HG02938 (cell line): ENCODE measurements at regions not wholly inside any gene's neighbourhood (a gene's known extent, or its start where the extent isn't known, plus 50 kb on each side); places are given as distances from the start of the nearest gene placed in this dataset.

Experiments
- ATAC-seq: cut with Tn5 transposase; IDR thresholded peaks from one replicate; pipeline ENCODE4 v1.9.1; 2021; ENCODE audit warnings: mild to moderate bottlenecking, moderate library complexity; ENCODE audit not compliant: unreplicated experiment

DNA sequence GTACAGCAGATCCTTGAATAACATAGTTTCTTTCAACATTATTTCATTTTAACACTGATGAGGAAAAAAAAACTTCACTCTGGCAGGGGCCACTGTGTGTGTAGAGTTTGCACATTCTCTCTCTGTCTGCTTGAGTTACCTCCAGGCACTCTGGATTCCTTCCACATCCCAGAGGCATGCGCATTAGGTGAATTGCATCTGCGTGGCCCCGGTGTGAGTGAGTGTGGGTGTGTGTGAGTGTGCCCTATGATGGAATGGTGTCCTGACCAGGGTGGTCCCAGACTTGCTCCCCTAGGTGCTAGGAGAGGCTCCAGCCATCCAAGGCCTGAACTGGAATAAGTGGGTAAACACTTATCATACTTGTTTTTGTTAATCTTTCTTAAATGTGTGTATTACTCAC lies 90.6 kb upstream of the LRIG3 start:
- no peak for ATAC-seq

DNA sequence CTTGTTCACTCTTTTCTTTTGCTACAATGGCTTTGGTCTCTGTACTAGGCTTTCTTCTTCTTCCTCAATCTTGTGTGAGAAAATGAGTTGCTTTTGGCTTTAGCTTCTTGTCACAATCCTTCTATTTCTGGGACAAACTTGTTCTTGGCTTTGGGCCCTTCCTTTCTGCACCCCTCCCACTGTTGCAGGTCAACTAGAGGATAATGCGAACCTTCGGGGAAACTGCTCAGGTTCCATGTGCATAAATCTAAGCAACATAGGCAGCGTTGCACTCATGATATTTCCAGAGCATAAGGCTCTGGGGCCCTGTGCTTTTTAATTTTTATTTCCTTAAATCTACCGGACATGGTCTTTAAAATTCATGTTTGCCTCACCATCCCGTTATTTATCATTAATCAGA lies 89.8 kb upstream of the LRIG3 start:
- no peak for ATAC-seq

DNA sequence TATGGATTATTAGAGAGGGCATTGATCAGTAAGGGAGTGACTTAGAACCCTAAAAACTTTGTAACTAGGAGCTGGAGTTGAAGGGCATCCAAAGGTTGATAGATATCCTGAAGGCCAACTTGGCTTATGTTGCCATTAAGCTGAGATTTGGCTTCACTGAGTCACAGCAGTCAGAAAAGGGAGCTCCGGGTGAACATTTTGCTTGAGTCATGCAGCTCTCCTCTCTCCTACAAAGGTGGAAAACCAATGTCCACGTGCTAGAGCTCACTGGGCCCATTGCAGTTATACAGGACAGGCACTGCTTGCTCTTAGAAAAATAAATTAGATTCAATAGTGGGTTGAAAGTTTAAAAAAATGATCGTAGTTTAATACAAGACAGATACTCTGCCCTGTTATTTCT lies 87.3 kb upstream of the LRIG3 start:
- no peak for ATAC-seq

DNA sequence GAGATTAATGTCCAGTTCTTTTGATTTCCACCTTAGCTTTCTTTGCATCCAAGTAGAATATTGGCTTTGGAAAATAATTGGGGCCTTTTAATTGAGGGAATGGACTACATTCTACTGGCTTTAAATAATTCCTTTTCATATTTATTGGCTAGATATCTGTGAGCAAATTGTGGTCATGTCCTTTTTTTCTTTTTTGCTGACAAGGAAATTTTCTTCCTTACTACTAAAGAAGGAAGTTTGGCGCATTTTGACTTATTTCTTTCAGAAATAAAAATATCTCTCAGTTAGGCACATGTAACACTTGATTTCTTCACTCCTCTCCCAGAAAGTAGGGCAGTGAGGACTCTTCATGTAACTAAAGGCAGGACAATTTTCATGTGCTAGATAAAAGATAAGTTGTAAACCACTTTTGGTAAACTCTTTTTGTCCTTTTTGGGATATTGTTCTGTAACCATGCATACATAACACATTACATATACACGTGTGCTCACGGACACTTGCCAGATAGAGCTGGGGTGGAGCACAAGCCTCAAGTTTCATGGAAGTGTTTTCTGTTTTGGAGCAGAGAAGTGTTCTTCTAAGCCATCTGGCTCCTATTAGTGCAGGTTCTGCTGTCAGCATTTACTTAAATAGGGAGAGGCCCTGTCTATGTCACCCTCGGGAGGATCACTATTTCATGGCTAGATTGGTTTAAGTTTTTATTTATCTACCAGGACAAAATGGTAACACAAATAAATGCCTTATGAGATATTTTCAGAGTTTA lies 85.1 kb upstream of the LRIG3 start:
- ATAC-seq: no peak

DNA sequence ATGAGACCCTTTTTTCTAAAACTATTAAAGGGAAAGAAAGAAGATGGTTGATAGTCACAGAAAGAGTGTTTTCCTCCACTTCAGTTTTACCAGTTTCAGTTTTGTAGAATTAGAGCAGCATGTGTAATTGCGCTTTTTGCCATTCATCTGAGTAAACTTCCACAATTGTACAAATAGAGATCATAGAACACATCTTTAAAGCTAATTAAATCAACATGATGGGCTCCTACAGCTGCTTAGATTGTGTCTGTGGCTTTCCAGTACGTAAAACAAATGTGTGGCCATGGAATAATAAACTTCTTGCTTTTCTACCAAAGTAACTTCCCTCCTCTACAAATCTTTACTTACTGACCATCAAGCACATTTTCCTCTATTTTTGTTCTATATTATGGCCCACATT lies 84.2 kb upstream of the LRIG3 start:
- no peak for ATAC-seq

DNA sequence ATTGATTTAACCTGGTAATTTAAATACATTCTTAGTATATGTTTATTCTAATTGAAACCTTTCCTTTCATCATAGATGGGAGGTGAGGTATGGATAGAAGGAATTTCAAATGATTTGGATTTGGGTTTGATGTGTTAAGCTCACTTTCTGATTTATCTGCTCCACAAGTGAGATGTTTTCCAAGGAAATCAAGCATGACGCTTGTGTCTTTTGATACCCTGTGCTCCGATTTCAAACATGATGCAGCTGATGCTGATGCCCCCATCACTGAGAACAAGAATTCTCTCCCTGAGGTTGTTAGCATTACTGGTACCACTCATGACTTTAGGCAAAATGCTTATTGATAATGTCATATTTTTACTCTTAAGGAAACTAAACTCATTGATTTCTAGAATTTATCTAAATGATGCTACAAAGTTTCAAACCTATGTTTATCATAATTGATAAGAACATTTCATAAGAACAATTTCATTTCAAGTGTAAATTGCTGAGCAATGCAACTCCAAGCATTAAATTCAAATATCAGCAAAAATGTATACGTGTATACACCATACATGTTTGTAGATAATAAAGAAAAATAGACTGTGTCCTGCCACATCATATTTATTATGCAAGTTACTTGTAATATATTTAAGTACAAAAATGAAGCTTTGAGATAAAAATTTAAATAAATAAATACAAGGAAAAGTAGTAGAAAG lies 75.5 kb upstream of the LRIG3 start:
- no peak for ATAC-seq

DNA sequence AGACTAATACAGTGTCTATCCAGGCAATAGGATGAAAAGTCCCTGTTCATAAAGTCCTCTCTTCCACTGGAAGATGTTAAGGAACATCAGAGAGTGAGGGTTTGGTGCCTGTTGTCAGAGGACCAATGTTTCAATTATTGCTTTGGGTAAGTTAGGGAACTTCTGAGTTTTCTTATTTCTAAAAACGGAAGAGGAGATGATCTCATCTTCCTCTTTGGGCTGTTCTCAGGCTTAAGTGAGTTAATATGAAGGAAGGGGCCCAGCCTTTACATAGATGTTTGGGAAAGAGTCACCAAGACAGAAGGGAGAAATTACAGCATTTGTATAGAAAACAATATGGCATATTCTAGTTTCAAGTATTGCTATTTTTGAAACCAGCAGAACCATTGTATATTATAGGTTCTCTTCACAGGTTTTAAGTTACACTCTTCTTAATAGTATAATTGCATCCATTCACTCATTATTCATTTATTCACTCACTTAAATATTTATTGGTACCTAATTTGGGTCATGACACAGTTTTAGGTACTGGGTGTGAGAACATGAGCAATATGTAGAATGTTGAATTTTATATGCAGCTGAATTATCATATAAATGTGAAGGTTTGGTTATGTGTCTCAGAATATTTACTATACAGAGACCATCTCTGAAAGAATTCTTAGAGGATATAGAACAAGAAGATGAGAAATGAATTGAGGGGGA lies 68.5 kb upstream of the LRIG3 start:
- no peak for ATAC-seq

- no peak for ATAC-seq
These were observed 61.7 kb upstream of the LRIG3 start for GRCh38 chr12:58981961-58982360.

DNA sequence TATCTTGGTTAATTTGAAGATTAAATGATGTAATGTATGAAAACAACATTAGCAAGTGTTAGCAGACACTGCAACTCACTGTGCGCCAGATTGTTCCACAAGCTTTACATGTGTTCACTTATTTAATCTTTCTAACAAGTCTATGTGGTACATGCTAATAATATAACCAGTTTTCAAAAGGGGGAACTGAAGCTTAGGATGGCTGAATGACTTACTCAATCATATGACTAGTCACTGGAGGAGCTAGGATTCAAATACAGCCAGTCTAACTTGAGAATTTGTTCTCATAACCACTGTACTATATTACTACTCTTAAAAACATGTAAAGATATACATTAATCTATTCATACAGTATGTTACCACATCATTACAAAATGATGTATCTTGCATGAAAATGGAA lies 60.5 kb upstream of the LRIG3 start:
- no peak for ATAC-seq

DNA sequence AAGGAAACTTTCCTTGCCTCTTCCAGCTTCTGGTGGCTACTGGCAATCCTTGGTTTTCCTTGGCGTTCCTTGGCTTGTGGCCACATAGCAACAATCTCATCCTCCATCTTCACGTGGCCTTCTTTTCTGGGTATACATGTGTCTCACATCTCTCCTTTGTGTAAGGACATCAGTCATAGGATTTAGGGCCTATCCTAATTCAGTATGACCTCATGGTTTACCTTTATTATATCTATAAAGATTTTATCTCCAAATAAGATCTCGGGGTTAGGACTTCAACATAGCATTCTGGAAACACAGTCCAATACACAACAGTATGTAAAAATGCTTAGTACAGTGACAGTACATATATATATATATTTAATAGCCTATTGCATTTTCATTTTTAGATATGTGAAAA lies 58.4 kb upstream of the LRIG3 start:
- no peak for ATAC-seq

GRCh38 chr12:58977476-58977875 lies 57.2 kb upstream of the LRIG3 start:
- ATAC-seq: no peak

GRCh38 chr12:58976146-58976545 lies 55.8 kb upstream of the LRIG3 start:
- ATAC-seq: no peak
